Keratinocyte (primary cell): ENCODE measurements at regions not wholly inside any gene's neighbourhood (a gene's known extent, or its start where the extent isn't known, plus 50 kb on each side); places are given as distances from the start of the nearest gene placed in this dataset.

ENCODE experiments used
- DNase-seq: peaks from one replicate; pipeline ENCODE4 v3.0.0-alpha.2; 2011; ENCODE audit warnings: low read depth, missing footprints, low spot score
- FAIRE-seq: peaks from 2 replicates; lab custom pipeline; 2011; peaks lifted over from hg19 to GRCh38; lab: Jason Lieb, UNC
- H2AFZ ChIP-seq: 2 replicates; pipeline ENCODE4 v1.6.0; 2012; ENCODE audit warnings: low read length, control low read depth, inconsistent platforms; ENCODE audit not compliant: control insufficient read depth
- H3K27ac ChIP-seq: 2 replicates; pipeline ENCODE4 v1.5.1; 2011; ENCODE audit warnings: low read length; ENCODE audit not compliant: control insufficient read depth, insufficient read depth
- H3K27me3 ChIP-seq: 3 replicates; pipeline ENCODE4 v1.6.0; 2011; ENCODE audit warnings: low read length; ENCODE audit not compliant: control insufficient read depth, insufficient read depth; ENCODE audit errors: extremely low read depth
- H3K36me3 ChIP-seq, 2 experiments: 2 replicates in 1 of 2; 3 replicates in 1 of 2; pipeline ENCODE4 v1.5.1; 2011; ENCODE audit warnings: low read length in 2 of 2, mild to moderate bottlenecking in 1 of 2; ENCODE audit not compliant: control insufficient read depth in 2 of 2, insufficient read depth in 2 of 2; ENCODE audit errors: extremely low read depth in 1 of 2
- H3K4me1 ChIP-seq: 3 replicates; pipeline ENCODE4 v1.5.1; 2011; ENCODE audit warnings: low read length; ENCODE audit not compliant: control insufficient read depth, insufficient read depth; ENCODE audit errors: extremely low read depth
- H3K4me2 ChIP-seq: 3 replicates; pipeline ENCODE4 v1.6.0; 2011; ENCODE audit warnings: low read depth, low read length; ENCODE audit not compliant: control insufficient read depth, insufficient read depth; ENCODE audit errors: extremely low read depth
- H3K4me3 ChIP-seq, 3 experiments: fragments of 200-600 bp in 1 of 3; sonication (generic) in 1 of 3; 2 replicates in 2 of 3; 3 replicates in 1 of 3; pipeline ENCODE4 v1.5.1; 2011 to 2016; ENCODE audit warnings: low read length in 3 of 3, mild to moderate bottlenecking in 3 of 3, control low read depth in 2 of 3, inconsistent platforms in 1 of 3, low read depth in 1 of 3, mixed read lengths in 1 of 3, mixed run types in 1 of 3, moderate library complexity in 1 of 3; ENCODE audit not compliant: control insufficient read depth in 2 of 3, insufficient read depth in 2 of 3; ENCODE audit errors: extremely low read depth in 1 of 3
- H3K79me2 ChIP-seq: 2 replicates; pipeline ENCODE4 v1.6.0; 2012; ENCODE audit warnings: low read length; ENCODE audit not compliant: control insufficient read depth, insufficient read depth
- H3K9ac ChIP-seq: 3 replicates; pipeline ENCODE4 v1.6.0; 2011; ENCODE audit warnings: low read length; ENCODE audit not compliant: control insufficient read depth, insufficient read depth; ENCODE audit errors: extremely low read depth
- H3K9me1 ChIP-seq: 3 replicates; pipeline ENCODE4 v1.6.0; 2011; ENCODE audit warnings: low read length; ENCODE audit not compliant: control insufficient read depth, insufficient read depth; ENCODE audit errors: extremely low read depth
- H3K9me3 ChIP-seq: 2 replicates; pipeline ENCODE4 v1.5.1; 2012; ENCODE audit warnings: low read depth, low read length; ENCODE audit not compliant: control insufficient read depth
- H4K20me1 ChIP-seq: 3 replicates; pipeline ENCODE4 v1.6.0; 2011; ENCODE audit warnings: low read length; ENCODE audit not compliant: control insufficient read depth, insufficient read depth; ENCODE audit errors: extremely low read depth
- CTCF ChIP-seq, 3 experiments: IDR thresholded peaks in 1 of 3; conservative IDR thresholded peaks in 1 of 3; optimal IDR thresholded peaks in 1 of 3; 2 replicates in 2 of 3; 3 replicates in 1 of 3; pipeline versions ENCODE3 to v1.5.1; 2011; ENCODE audit warnings: low read length in 3 of 3, mild to moderate bottlenecking in 3 of 3, moderate library complexity in 2 of 3, control low read depth in 1 of 3, inconsistent platforms in 1 of 3; ENCODE audit not compliant: insufficient read depth in 2 of 3; ENCODE audit errors: extremely low read depth in 1 of 3
- EZH2 ChIP-seq: IDR thresholded peaks from one replicate; pipeline ENCODE4 v1.6.1; 2012; ENCODE audit warnings: inconsistent platforms, mild to moderate bottlenecking, low read length, moderate library complexity
- dilution Hi-C: fragments of 300-500 bp; cut with MboI; formaldehyde crosslinking; loops from one replicate; pipeline ENCODE4 v1.7.0; 2020; ENCODE audit warnings: low sequenced_read_pairs; ENCODE audit not compliant: extremely low pct_ligation_motif_present

GRCh38 chr14:71336489-71337192, 429.4 kb downstream of the PCNX1 start:
- DNase-seq, result no peak
- Histone ChIP-seq H3K9me1 (no peaks in the 10 kb centered on the region), H3K79me2 (peaks cover 74% of the 10 kb centered on the region), H3K27me3 (no peaks in the 10 kb centered on the region), H3K4me3 (no peak overlapping the region), H3K9me3 (no peaks in the 10 kb centered on the region), H3K27ac (no peak overlapping the region), H3K4me2 (no peak overlapping the region), H3K9ac (no peak overlapping the region), H2AFZ (no peak overlapping the region), H3K36me3 (no peaks in the 10 kb centered on the region), H4K20me1 (peaks cover 6% of the 10 kb centered on the region), H3K4me1 (no peaks in the 10 kb centered on the region)
- dilution Hi-C loops, result no loop called here
- no peak for FAIRE-seq
- TF ChIP-seq EZH2 (no peak), CTCF (optimal IDR thresholded peaks at IDR 0.05 in 1 of 3, IDR thresholded peaks at IDR 0.05 in 1 of 3, conservative IDR thresholded peaks at IDR 0.05 in 1 of 3; ENCODE audit: extremely low read depth in 1 of 3, insufficient read depth in 2 of 3, low read length in 3 of 3) (no peak)

- Histone ChIP-seq H3K36me3 (no peaks in the 10 kb centered on the region), H3K9ac (no peak overlapping the region), H3K27me3 (no peaks in the 10 kb centered on the region), H3K4me1 (no peaks in the 10 kb centered on the region), H3K9me3 (no peaks in the 10 kb centered on the region), H4K20me1 (peaks cover 6% of the 10 kb centered on the region), H3K79me2 (peaks cover 77% of the 10 kb centered on the region), H2AFZ (no peak overlapping the region), H3K9me1 (no peaks in the 10 kb centered on the region), H3K27ac (no peak overlapping the region), H3K4me3 (no peak overlapping the region), H3K4me2 (no peak overlapping the region)
- DNase-seq (no peak), FAIRE-seq (no peak)
- TF ChIP-seq EZH2, result no peak
- TF ChIP-seq CTCF (optimal IDR thresholded peaks at IDR 0.05 in 1 of 3, IDR thresholded peaks at IDR 0.05 in 1 of 3, conservative IDR thresholded peaks at IDR 0.05 in 1 of 3; ENCODE audit: extremely low read depth in 1 of 3, insufficient read depth in 2 of 3, low read length in 3 of 3), result no peak
- dilution Hi-C loops, result no loop called here
Measured at GRCh38 chr14:71338153-71338552, 430.9 kb downstream of the PCNX1 start.
